ENCODE measurements at regions not wholly inside any gene's neighbourhood (a gene's known extent, or its start where the extent isn't known, plus 50 kb on each side); places are given as distances from the start of the nearest gene placed in this dataset.
"Not testable (repeated sequence)": the region's sequence is repeated elsewhere in the genome, so short reads cannot be mapped to it uniquely, and the experiment has no call there.

GRCh38 chr10:124176349-124177179 lies 83.2 kb upstream of the CHST15 start:
- DNase-seq = no peak

GRCh38 chr10:124175701-124176348 lies 82.4 kb upstream of the CHST15 start:
- DNase-seq = no peak

DNA sequence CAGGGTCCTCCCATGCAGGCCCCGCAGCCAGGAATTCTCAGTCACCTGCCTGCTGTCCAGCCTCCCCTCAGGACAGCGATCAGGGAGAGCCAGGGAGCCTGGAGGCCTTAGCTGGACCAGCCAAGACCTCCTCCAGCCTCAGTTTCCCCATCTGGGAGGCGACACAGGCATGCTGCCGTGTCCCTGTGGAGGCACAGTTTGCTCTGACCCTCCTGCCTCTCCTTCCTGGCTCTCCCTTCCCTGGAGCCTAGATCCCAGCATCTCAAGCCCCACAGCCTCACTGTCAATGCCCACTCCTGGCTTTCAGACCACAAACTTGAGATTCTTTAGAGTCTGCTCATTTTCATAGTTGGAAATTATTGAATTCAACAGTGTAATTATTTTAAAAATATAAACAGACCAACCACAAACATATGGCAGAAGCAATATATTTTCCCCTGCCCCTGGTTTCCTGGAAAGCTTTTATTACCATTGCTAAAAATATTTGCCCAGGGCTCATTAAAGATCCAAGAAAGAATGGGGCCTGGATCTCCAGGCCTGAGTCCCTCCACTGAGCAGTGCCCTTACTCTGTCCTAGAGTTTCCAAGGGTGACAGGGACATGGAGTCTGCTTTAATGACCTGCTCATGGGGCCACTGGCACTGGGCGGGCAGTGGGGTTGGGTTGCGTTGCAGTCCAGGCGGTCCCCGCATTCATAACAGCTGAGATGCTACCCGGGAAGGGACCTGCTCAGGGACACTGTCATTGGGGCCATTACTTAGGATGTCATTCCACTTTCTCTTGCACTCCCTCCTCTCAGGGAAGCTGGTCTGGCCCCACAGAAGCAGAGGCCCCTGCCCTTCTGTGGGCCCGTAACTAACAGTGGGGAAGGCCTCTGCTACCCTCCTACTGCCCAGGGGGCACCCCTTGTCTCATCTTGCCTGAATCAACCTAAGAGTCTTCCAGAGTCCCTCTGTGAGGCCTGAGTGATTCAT lies 81.6 kb upstream of the CHST15 start:
- no peak for DNase-seq

DNA sequence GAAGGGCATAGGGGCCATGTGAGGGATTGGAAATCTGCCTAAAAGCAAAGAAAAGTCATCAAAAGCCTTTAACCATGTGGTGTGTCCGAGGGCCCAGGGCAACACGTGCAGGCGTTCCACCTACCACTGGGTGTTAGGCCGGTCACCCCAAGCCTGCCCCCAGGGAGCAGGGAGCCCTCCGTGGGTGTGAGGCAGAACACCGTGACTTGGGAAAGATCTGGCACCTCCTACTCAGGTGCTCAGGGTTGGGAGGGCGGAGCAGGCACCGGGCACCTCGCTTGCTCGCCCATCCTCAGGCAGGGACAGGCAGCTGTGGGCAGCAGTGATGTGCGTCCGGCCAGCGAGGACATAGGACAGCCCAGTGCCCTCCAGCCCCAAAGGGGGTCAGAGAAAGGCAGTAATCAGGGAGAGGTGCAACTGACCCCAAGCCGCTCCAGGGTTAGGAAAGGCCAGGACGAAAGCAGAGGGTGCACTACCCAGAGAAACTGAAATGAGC lies 80.7 kb upstream of the CHST15 start:
- no peak for DNase-seq

DNA sequence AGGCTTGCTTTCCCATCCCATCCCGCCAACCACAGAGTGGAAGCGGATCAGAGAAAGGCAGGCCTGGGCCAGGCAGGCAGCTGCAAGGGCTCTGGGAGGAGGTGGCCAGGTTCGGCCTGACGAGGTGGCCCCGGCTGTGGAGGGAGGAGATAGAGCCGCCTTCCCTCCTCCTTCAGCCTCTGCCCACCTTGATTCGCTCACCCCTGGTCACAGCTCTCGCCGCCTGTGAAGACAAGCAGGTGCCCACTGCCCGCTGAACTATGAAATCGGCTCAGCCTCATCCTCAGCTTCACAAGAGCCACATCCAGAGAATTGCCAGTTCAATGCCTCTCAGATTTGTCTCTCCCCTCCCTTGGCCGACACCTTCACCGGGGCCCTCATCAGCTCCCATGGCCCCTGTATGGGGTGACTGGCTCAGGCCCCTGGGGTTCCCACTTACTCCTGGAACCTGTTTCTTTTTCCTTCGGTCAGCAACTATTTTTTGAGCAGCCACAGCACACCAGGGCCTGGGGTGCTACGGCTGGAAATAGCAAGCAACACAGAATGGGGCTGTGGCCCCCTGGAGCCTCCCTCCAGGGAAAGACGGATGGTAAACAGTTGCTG lies 80.0 kb upstream of the CHST15 start:
- DNase-seq = no peak

DNA sequence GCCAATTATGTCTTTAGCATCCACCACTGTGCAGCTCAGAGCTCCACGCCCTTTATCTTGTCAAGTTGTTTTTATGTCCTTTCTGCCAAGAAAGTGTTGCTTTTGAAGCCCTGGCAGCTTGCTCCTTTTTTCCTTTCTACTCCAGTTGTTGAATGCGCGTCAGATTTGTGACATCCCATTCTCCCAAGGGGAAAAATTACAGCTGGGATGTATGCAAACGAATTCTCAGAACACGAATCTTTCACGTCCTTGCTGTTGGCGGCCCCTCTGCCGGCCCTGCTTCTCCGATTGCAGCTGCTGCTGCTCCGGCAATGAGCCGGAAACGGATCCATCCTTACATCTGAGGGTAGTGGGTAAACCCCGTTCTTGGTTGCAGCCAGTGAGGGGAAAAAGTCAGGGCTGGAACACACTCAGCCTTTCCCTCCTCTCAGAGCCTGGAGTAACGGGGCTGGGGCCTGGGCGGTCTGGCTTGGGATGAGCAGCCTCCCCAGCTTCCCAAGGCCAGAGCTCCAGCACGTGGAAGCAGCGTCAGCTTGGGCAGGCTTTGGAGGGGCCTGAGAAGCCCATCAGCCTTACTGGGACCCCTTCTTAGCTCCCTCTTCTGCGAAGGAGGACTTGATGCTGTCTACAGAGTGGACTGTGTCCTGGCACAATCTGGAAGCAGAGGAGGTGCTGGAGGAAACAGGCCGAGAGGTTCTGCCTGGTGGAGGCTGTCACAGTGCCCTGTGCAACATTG lies 79.0 kb upstream of the CHST15 start:
- DNase-seq = no peak

DNA sequence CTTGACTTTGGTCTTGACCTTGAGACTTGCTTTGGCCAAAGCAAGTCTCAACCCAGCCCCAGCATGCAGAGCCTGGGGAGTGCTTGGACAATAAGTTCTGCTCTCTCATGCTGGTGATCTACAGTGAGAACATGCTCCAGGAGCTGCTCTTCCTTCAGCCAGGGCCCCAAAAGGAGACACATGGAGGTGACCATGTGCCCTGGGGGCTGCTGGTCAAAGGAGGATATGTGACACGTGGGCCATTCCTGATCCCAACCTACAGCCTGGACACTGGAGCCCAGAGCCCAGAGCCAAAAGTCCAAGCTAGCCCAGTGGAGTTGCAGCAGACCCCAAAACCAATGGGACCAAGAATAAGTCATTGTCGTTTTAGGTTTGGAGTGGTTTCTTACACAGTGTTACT lies 78.2 kb upstream of the CHST15 start:
- no peak for DNase-seq

DNA sequence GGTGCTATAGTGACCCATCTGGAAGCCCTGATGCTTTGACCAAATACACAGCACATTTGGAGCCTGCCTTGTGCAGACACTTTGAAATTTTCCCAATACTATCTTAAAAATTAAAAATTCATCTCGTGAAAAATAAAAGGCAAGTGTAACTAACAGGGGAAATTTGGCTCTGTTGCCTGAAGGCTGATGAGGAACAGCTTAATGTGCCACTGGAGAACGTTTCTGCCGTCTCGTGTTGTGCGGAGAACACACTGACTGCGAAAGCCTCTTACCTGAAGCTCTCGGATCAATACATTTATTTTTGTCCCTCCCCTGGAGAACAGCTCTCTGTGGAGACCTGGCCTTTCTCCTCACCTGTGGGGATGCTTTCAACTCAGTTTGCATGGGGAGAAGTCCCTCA lies 77.2 kb upstream of the CHST15 start:
- DNase-seq = no peak

DNA sequence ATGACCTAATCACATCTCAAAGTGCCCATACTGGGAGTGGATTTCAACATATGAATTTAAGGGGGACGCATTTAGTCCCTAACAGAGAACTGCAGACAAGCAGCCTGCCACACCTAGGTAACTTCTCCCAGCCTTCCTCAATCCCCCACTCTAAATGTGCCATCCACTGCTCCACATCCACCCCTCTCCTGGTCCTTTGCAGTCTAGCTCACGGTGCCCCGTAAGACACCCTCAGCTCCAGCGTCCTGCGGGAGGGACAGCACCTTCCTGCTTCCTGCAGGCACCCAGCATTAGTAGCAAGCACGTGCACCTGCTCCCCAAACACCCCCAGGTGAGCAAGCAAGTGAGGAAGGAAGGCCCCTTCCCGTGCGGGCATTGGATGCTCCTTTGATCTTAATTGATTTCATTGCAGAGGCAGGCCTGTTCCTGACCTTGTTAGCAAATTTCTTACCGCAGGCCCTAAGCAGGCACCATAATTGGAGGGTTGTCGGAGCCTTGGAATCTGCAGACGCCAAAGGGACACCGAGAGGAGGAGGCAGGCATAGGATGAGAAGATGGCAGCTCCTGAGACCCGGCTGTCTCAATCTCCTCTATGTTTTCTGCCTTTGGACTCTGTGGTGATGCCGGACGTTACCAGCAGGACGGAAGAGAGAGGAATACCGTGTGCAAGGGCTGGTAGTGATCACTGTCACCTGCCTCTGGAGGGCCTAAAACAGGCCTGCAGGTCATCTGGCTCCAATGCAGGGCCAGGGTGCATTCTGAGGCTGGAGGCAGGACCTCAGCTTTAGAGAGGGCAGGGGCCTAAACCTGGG lies 75.8 kb upstream of the CHST15 start:
- no peak for DNase-seq

DNA sequence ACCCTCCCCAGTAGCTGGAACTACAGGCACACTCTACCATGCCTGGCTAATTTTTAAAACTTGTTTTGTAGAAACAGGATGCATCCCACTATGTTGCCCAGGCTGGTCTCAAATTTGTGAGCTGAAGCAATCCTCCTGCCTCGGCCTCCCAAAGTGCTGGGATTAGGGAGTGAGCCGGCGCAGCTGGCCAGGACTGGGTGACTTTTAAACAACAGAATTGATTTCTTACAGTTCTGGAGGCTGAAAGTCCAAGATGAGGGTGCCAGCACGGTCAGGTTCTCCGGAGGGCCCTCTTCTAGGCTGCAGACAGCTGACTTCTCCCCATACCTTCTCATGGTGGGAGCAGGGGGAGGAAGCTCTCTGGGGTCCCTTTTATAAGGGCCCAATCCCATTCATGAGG lies 75.2 kb upstream of the CHST15 start:
- no peak for DNase-seq

DNA sequence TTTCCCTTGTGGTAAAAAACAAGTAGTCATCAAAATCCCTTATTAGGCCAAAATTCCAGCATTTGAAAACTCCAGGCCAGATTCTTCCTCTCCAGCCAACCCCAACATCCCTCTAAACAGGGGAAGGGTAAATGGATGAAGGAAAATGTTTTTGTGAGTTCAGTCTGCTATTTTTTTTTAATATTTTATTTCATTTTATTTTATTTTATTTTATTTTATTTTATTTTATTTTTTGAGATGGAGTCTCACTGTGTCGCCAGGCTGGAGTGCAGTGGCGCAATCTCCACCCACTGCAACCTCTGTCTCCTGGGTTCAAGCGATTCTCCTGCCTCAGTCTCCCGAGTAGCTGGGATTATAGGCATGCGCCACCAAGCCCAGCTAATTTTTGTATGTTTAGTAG lies 74.5 kb upstream of the CHST15 start:
- DNase-seq = not testable (repeated sequence)

DNA sequence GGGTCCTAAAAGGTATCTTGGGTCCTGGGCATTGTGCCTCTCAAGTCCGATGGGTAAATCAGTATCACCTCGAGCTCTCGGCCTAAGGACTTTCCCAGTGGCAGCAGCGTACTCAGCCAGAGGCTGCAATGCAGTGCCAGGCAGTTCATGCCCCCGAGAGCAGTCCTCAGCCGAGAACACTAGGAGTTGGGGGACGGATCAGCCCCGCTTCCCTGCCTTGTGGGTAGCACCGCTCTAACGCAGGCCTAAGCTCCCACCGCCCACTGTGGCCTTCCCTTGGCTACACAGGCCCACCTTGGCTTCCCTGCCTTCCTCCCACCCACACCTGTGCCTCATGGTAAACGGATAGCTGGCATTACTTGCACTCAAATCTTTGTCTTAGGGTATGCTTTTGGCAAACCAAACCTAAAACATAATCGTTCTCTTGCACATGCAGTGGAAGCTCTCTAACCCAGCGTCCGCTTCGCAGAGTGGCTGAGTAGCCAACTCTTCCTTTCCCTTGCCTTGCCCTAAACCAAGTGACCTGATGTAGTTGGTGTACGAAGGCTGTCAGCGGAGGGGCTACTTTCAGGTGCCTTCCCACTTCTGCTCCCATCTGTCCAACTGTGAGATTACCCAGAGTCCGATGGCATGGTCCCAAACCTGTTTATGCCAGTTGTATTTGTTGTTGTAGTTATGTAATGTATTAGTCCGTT lies 73.2 kb upstream of the CHST15 start:
- DNase-seq = no peak

GRCh38 chr10:124165827-124166226 lies 72.4 kb upstream of the CHST15 start:
- DNase-seq = no peak

DNA sequence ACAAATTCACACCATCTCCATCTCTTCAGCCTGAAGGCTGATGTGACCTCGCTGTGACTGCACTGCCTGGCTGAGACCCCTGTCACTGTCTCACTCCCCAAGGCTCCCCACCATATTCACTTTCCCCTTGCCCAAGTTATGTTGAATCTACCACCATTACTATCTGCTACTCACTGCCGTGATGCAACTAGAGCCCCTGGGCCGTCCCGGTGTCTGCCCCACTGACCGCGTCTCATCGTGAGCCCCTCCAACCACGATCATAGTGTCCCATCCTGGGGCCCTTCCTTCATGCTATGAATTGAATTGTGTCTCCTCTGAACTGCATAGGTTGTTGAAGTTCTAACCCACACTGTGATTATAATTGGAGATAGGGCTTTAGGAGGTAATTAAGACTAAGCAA lies 71.9 kb upstream of the CHST15 start:
- DNase-seq = no peak

GRCh38 chr10:124164264-124164663 lies 70.9 kb upstream of the CHST15 start:
- DNase-seq = no peak

DNA sequence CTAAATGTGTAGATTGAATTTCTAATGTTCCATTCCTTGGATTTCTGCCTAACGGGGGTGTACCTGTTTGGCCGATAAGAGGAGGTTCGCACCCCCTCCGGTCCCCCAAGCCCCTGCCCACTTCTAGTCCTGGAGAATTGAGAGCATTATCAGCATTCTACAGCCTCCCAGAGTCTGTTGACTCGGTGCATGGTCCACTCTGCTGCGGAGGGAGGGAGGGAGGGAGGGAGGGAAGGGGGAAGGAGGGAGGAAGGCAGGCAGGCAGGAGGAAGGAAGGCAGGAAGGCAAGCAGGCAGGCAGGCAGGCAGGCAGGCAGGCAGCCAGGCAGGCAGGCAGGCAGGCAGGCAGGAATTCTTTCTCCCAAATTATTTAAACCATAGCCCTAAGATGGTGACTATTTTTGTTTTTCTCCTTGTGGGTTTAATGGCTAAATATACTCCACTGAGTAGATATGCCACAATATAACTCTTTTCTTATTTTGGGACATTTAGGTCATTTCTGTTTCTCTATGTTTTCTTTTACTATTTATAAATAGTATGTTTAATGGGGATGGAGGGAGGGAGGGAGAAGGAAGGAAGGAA lies 69.5 kb upstream of the CHST15 start:
- DNase-seq = no peak

DNA sequence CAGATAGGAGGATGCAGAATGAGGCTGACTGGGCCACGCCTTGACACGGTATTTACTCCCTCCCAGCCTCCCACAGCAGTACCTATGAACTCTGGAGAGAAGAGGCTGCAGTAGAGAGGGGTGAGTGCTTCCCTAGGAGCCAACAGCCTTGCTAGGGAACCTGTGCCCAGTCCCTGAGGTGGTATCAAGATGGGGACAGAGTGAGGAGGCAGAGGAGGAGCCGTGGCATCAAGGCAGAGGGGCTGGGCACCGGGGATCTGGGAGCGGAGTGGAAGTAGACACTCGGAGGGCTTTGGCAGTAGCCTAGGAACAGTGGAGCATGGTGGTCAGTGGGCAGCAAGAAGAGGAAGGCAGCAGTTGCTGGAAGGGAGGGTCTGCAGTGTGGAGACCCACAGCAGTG lies 68.7 kb upstream of the CHST15 start:
- no peak for DNase-seq

DNA sequence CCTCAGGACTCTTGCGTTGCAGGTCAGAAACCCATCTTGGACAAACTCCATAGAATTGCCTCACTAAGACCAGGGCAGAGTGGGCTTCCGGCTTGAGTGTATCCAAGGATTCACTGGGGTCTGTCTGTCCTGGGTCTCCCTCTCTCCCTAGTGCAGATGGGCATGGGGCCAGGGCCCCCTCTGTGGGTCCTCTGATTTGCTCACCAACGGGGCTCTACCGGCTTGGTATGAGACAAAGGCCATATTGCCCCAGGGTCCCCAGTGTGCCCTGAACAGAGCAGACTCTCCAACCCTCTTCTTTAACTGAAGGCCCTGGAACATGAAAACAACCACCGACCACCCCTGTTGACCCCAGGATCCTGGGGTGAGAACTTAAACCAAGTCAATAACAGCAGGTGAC lies 68.2 kb upstream of the CHST15 start:
- no peak for DNase-seq

DNA sequence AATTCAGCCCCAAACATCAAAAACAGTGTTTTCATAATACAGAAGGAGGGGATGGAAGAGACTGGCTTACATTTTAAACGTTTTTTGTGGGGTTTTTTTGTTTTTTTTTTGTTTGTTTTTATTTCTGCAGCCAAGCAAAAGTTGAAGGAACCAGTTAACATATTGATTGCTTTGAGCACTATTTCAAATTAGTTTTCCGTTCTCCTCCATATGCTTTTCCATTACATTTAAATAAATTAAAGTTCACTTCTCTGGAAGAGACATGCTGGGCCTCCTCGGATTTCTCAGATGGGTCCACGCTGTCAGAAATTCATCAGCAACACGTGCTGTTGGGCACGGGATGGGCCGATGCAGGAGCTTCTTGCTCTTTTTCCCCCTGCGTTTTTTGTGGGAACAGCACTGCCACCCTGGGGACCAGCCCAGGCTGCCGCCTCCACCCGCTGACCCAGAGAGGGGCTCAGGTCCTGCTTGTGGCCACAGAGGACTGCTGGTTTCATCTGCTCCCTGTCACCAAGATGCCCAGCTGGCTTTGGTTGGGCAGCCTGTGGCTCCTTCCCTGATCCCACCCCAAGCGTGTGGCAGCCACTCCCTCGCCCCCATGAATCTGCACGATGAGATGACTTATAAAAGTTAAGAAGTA lies 67.7 kb upstream of the CHST15 start:
- no peak for DNase-seq

DNA sequence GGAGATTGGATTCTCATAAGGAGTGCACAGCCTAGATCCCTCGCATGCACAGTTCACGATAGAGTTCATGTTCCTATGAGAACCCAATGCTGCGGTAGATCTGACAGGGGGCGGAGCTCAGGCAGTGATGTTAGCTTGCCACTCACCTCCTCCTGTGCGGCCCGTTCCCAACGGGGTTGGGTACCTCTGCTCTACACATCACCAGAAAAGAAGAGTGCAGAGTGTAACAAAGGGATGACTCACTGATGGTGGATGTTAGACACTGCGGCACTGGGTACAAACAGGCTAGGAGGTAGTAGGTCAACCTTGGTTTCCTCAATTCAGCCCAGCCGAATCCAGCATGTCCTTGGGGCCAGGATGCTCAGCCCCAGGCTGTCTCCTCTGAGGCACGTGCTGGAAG lies 66.8 kb upstream of the CHST15 start:
- DNase-seq = no peak
